NB4 (cell line): ENCODE measurements at regions not wholly inside any gene's neighbourhood (a gene's known extent, or its start where the extent isn't known, plus 50 kb on each side); places are given as distances from the start of the nearest gene placed in this dataset.

ENCODE experiments used
- MYC ChIP-seq: IDR thresholded peaks from 2 replicates; pipeline ENCODE4 v1.6.1; 2011; ENCODE audit warnings: low read depth, low read length
- TF ChIP-seq, protein P1 (sequence below): IDR thresholded peaks from one replicate; pipeline ENCODE4 v1.5.1; 2012; ENCODE audit warnings: low read depth, low read length

- TF ChIP-seq, protein P1, sequence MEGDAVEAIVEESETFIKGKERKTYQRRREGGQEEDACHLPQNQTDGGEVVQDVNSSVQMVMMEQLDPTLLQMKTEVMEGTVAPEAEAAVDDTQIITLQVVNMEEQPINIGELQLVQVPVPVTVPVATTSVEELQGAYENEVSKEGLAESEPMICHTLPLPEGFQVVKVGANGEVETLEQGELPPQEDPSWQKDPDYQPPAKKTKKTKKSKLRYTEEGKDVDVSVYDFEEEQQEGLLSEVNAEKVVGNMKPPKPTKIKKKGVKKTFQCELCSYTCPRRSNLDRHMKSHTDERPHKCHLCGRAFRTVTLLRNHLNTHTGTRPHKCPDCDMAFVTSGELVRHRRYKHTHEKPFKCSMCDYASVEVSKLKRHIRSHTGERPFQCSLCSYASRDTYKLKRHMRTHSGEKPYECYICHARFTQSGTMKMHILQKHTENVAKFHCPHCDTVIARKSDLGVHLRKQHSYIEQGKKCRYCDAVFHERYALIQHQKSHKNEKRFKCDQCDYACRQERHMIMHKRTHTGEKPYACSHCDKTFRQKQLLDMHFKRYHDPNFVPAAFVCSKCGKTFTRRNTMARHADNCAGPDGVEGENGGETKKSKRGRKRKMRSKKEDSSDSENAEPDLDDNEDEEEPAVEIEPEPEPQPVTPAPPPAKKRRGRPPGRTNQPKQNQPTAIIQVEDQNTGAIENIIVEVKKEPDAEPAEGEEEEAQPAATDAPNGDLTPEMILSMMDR: no peak
- TF ChIP-seq MYC: no peak
These were observed 215.8 kb downstream of the SPTSSA start for GRCh38 chr14:34246206-34246605.
